ENCODE measurements at regions not wholly inside any gene's neighbourhood (a gene's known extent, or its start where the extent isn't known, plus 50 kb on each side); places are given as distances from the start of the nearest gene placed in this dataset.

GRCh38 chr9:11443631-11444030, 830.8 kb upstream of the PTPRD start:
- Histone ChIP-seq H3K36me3 (no peaks in the 10 kb centered on the region), H3K4me3 (no peak overlapping the region), H3K27ac (no peak overlapping the region), H3K27me3 (no peaks in the 10 kb centered on the region), H3K4me1 (no peaks in the 10 kb centered on the region), H3K9me3 (no peaks in the 10 kb centered on the region)
- TF ChIP-seq POLR2A (IDR thresholded peaks at IDR 0.05), result no peak
- no peak for TF ChIP-seq CTCF (IDR thresholded peaks at IDR 0.05 in 4 of 5, conservative IDR thresholded peaks at IDR 0.05 in 1 of 5)
- intact Hi-C loops (cut with DNase I; ENCODE audit: low total_unique reads) (no loop called here), in situ Hi-C loops (cut with MboI; ENCODE audit: low sequenced_read_pairs in 4 of 4) (loop anchor here in 1 of 4 donors (25.0 kb wide), 1 partner anchor 94 kb away; no protein-coding TSS in a partner anchor)
- DNase-seq (no peak), ATAC-seq (no peak)

- in situ Hi-C loops (cut with MboI; ENCODE audit: low sequenced_read_pairs in 4 of 4), result no loop called here
- Histone ChIP-seq H3K27me3 (no peaks in the 10 kb centered on the region), H3K4me3 (no peak overlapping the region), H3K4me1 (no peaks in the 10 kb centered on the region), H3K27ac (no peak overlapping the region), H3K36me3 (no peaks in the 10 kb centered on the region), H3K9me3 (no peaks in the 10 kb centered on the region)
- TF ChIP-seq CTCF (IDR thresholded peaks at IDR 0.05 in 4 of 5, conservative IDR thresholded peaks at IDR 0.05 in 1 of 5), result no peak
- no peak for TF ChIP-seq POLR2A (IDR thresholded peaks at IDR 0.05)
- ATAC-seq (peak in 1 of 2 donors; percentile 73), DNase-seq (no peak)
- intact Hi-C loops (cut with DNase I; ENCODE audit: low total_unique reads), result no loop called here
These were observed 845.3 kb upstream of the PTPRD start for GRCh38 chr9:11457825-11458790.

GRCh38 chr9:11469745-11470144, 856.9 kb upstream of the PTPRD start:
- no peak for DNase-seq

GRCh38 chr9:11471321-11471720, 858.5 kb upstream of the PTPRD start:
- no peaks in the 10 kb centered on the region for H3K27me3 ChIP-seq
- TF ChIP-seq POLR2A (IDR thresholded peaks at IDR 0.05) (no peak), CTCF (IDR thresholded peaks at IDR 0.05 in 4 of 5, conservative IDR thresholded peaks at IDR 0.05 in 1 of 5) (no peak)
- in situ Hi-C loops (cut with MboI; ENCODE audit: low sequenced_read_pairs in 4 of 4), result no loop called here
- H3K4me1 ChIP-seq, result no peaks in the 10 kb centered on the region
- no peak for ATAC-seq
- DNase-seq, result no peak
- intact Hi-C loops (cut with DNase I; ENCODE audit: low total_unique reads), result no loop called here
- no peak overlapping the region for H3K27ac ChIP-seq
- no peak overlapping the region for H3K4me3 ChIP-seq
- H3K36me3 ChIP-seq, result no peaks in the 10 kb centered on the region
- no peaks in the 10 kb centered on the region for H3K9me3 ChIP-seq

More at GRCh38 chr9:11469745-11470144, 856.9 kb upstream of the PTPRD start:
- intact Hi-C loops (cut with DNase I; ENCODE audit: low total_unique reads) (no loop called here), in situ Hi-C loops (cut with MboI; ENCODE audit: low sequenced_read_pairs in 4 of 4) (no loop called here)
- Histone ChIP-seq H3K4me3 (no peak overlapping the region), H3K9me3 (no peaks in the 10 kb centered on the region), H3K4me1 (no peaks in the 10 kb centered on the region), H3K27ac (no peak overlapping the region), H3K36me3 (no peaks in the 10 kb centered on the region), H3K27me3 (no peaks in the 10 kb centered on the region)
- TF ChIP-seq POLR2A (IDR thresholded peaks at IDR 0.05) (no peak), CTCF (IDR thresholded peaks at IDR 0.05 in 4 of 5, conservative IDR thresholded peaks at IDR 0.05 in 1 of 5) (no peak)
- ATAC-seq, result no peak
